ENCODE measurements at regions not wholly inside any gene's neighbourhood (a gene's known extent, or its start where the extent isn't known, plus 50 kb on each side); places are given as distances from the start of the nearest gene placed in this dataset.
"Not testable (repeated sequence)": the region's sequence is repeated elsewhere in the genome, so short reads cannot be mapped to it uniquely, and the experiment has no call there.

DNA sequence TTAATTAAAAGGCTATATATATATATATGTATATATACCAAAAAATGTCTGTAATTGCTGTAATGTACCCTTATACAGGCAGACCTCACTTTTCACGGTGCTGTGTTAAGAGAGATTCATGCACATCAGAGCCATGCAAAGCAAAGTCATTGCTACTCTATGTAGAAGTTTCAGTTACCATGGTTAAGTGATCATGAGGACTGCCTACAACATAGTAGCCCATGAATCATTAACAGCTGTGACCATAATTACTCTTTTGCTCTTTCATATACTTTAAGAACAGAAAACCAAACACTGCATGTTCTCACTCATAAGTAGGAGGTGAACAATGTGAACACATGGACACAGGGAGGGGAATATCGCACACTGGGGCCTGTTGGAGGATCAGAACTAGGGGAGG lies 225.3 kb upstream of the EPHA3 start:
- no peak overlapping the region for H3K4me3 ChIP-seq
- no peaks in the 10 kb centered on the region for H3K9me3 ChIP-seq
- TF ChIP-seq POLR2A (IDR thresholded peaks at IDR 0.05): no peak
- no peak for TF ChIP-seq POLR2AphosphoS5 (IDR thresholded peaks at IDR 0.05)
- TF ChIP-seq, protein P1, sequence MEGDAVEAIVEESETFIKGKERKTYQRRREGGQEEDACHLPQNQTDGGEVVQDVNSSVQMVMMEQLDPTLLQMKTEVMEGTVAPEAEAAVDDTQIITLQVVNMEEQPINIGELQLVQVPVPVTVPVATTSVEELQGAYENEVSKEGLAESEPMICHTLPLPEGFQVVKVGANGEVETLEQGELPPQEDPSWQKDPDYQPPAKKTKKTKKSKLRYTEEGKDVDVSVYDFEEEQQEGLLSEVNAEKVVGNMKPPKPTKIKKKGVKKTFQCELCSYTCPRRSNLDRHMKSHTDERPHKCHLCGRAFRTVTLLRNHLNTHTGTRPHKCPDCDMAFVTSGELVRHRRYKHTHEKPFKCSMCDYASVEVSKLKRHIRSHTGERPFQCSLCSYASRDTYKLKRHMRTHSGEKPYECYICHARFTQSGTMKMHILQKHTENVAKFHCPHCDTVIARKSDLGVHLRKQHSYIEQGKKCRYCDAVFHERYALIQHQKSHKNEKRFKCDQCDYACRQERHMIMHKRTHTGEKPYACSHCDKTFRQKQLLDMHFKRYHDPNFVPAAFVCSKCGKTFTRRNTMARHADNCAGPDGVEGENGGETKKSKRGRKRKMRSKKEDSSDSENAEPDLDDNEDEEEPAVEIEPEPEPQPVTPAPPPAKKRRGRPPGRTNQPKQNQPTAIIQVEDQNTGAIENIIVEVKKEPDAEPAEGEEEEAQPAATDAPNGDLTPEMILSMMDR (IDR thresholded peaks at IDR 0.05): no peak
- no peak overlapping the region for H3K27ac ChIP-seq
- intact Hi-C loops (cut with DNase I): no loop called here
- no peak for DNase-seq (ENCODE audit: low spot score)
- H3K27me3 ChIP-seq (replicated peaks; ENCODE audit: insufficient read depth): no peaks in the 10 kb centered on the region
- H3K36me3 ChIP-seq: no peaks in the 10 kb centered on the region
- H3K4me1 ChIP-seq (replicated peaks): no peaks in the 10 kb centered on the region
- 91% methylated on average over 2 of the region's 2 CpGs for WGBS

GRCh38 chr3:88886624-88887023 lies 220.8 kb upstream of the EPHA3 start:
- DNase-seq (ENCODE audit: low spot score); H3K4me3 ChIP-seq; H3K27me3 ChIP-seq (replicated peaks; ENCODE audit: insufficient read depth); H3K4me1 ChIP-seq (replicated peaks); H3K27ac ChIP-seq; H3K36me3 ChIP-seq; H3K9me3 ChIP-seq; intact Hi-C loops (cut with DNase I): not testable (repeated sequence)
- WGBS: 92% methylated on average over 12 of the region's 12 CpGs

- TF ChIP-seq POLR2A (IDR thresholded peaks at IDR 0.05) (no peak), POLR2AphosphoS5 (IDR thresholded peaks at IDR 0.05) (no peak)
- no peaks in the 10 kb centered on the region for H3K4me1 ChIP-seq (replicated peaks)
- intact Hi-C loops (cut with DNase I): no loop called here
- H3K4me3 ChIP-seq: no peak overlapping the region
- no peaks in the 10 kb centered on the region for H3K9me3 ChIP-seq
- no peaks in the 10 kb centered on the region for H3K36me3 ChIP-seq
- H3K27ac ChIP-seq: no peak overlapping the region
- WGBS: 42% methylated on average over 1 of the region's 1 CpG
- H3K27me3 ChIP-seq (replicated peaks; ENCODE audit: insufficient read depth): no peaks in the 10 kb centered on the region
- no peak for DNase-seq (ENCODE audit: low spot score)
Observed at GRCh38 chr3:88896026-88896425, 211.4 kb upstream of the EPHA3 start.

- intact Hi-C loops (cut with DNase I): no loop called here
- no peak for TF ChIP-seq POLR2AphosphoS5 (IDR thresholded peaks at IDR 0.05)
- TF ChIP-seq, protein P1 (IDR thresholded peaks at IDR 0.05): no peak
- TF ChIP-seq POLR2A (IDR thresholded peaks at IDR 0.05): no peak
- no peak overlapping the region for H3K27ac ChIP-seq
- WGBS: 74% methylated on average over 3 of the region's 3 CpGs
- no peaks in the 10 kb centered on the region for H3K9me3 ChIP-seq
- no peak overlapping the region for H3K4me3 ChIP-seq
- no peak for DNase-seq (ENCODE audit: low spot score)
- H3K27me3 ChIP-seq (replicated peaks; ENCODE audit: insufficient read depth): no peaks in the 10 kb centered on the region
- H3K36me3 ChIP-seq: no peaks in the 10 kb centered on the region
- H3K4me1 ChIP-seq (replicated peaks): no peaks in the 10 kb centered on the region
Observed at GRCh38 chr3:88912294-88912877, 195.0 kb upstream of the EPHA3 start.

DNA sequence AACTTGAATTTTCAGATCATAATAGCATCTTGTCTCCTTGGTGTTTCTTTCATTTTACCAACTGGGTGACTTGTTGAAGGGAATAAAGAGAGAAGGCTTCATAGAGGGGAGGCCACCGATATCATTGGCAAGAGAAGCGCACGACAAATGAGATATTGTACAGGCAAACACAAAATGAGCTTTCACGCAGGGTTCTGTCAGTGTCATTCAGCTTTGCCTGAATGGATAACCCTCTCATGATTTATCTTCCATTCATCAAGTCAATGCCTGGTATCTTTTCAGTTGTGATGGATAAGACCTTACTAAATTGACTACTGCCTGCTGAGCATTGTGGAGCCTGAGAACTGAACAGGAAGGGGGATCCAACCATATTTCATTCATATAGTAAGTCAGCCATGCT lies 188.6 kb upstream of the EPHA3 start:
- no peaks in the 10 kb centered on the region for H3K4me1 ChIP-seq (replicated peaks)
- H3K4me3 ChIP-seq: no peak overlapping the region
- H3K27me3 ChIP-seq (replicated peaks; ENCODE audit: insufficient read depth): no peaks in the 10 kb centered on the region
- H3K27ac ChIP-seq: no peak overlapping the region
- TF ChIP-seq POLR2A (IDR thresholded peaks at IDR 0.05) (no peak), POLR2AphosphoS5 (IDR thresholded peaks at IDR 0.05) (no peak)
- TF ChIP-seq, protein P1 (IDR thresholded peaks at IDR 0.05): no peak
- DNase-seq (ENCODE audit: low spot score): no peak
- intact Hi-C loops (cut with DNase I): no loop called here
- over 99% methylated on average over 4 of the region's 4 CpGs for WGBS
- H3K36me3 ChIP-seq: no peaks in the 10 kb centered on the region
- no peaks in the 10 kb centered on the region for H3K9me3 ChIP-seq

DNA sequence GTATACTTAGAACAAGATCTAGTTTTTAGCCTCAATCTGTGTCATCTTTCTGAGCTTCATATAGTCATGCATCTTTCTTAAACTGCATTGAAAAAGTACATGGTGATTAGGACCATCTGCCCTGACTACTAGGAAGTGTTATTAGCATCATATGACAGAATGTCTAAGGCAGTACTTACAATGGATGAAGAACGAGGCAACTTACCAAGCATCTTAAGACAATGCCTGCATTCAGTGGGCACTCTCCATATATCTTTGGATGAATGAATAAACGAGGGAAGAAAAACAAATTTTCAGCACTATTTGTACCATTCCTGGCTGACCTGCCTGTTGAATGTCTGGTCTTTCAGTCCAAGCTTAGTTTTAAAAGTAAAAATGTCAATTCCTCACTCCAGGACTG lies 185.4 kb upstream of the EPHA3 start:
- no peaks in the 10 kb centered on the region for H3K36me3 ChIP-seq
- H3K9me3 ChIP-seq: no peaks in the 10 kb centered on the region
- no peaks in the 10 kb centered on the region for H3K4me1 ChIP-seq (replicated peaks)
- H3K27me3 ChIP-seq (replicated peaks; ENCODE audit: insufficient read depth): no peaks in the 10 kb centered on the region
- TF ChIP-seq POLR2AphosphoS5 (IDR thresholded peaks at IDR 0.05) (no peak), POLR2A (IDR thresholded peaks at IDR 0.05) (no peak)
- TF ChIP-seq, protein P1 (IDR thresholded peaks at IDR 0.05): no peak
- H3K4me3 ChIP-seq: no peak overlapping the region
- no peak overlapping the region for H3K27ac ChIP-seq
- DNase-seq (ENCODE audit: low spot score): no peak
- 47% methylated on average over 2 of the region's 2 CpGs for WGBS
- intact Hi-C loops (cut with DNase I): no loop called here

Measured in prostate gland (tissue), 2 donors.